K562 (cell line): ENCODE measurements at regions not wholly inside any gene's neighbourhood (a gene's known extent, or its start where the extent isn't known, plus 50 kb on each side); places are given as distances from the start of the nearest gene placed in this dataset.
A peak's percentile ranks its signal among the peaks of the same experiment; 100 is the strongest.

Source experiments
- ATF1 ChIP-seq, 2 experiments: fragments of 450-650 bp in 1 of 2; IDR thresholded peaks; 2 replicates each; pipeline ENCODE4 v1.6.1; 2016; ENCODE audit warnings: missing compliant biosample characterization in 1 of 2, missing genetic modification characterization in 1 of 2
- CBX3 ChIP-seq, 2 experiments: IDR thresholded peaks; 1 replicate in 1 of 2; 2 replicates in 1 of 2; pipeline ENCODE4 v1.6.1; 2012; ENCODE audit warnings: inconsistent platforms in 2 of 2, low read length in 2 of 2, borderline replicate concordance in 1 of 2, control low read depth in 1 of 2
- CHD1 ChIP-seq: fragments of 200-600 bp; sonication (generic); IDR thresholded peaks from one replicate; pipeline ENCODE4 v1.6.1; 2012; ENCODE audit warnings: mild to moderate bottlenecking, moderate library complexity, low read length, inconsistent platforms
- CREB1 ChIP-seq, 2 experiments: sonication (generic) in 1 of 2; formaldehyde crosslinking in 1 of 2; IDR thresholded peaks; 2 replicates each; pipeline versions ENCODE4 v1.6.1 to v1.8.0; 2012 to 2022; ENCODE audit warnings: inconsistent platforms in 1 of 2, mild to moderate bottlenecking in 1 of 2, missing genetic modification reagents in 1 of 2, moderate library complexity in 1 of 2
- CXXC5 ChIP-seq: fragments of 250-450 bp; sonication (Bioruptor Pico); IDR thresholded peaks from 2 replicates; pipeline ENCODE4 v1.8.0; 2022; ENCODE audit warnings: inconsistent platforms, mild to moderate bottlenecking, moderate library complexity
- ETV1 ChIP-seq: fragments of 450-650 bp; conservative IDR thresholded peaks from 2 replicates; pipeline ENCODE4 v1.6.1; 2016; ENCODE audit warnings: missing genetic modification characterization, control low read depth, low read depth, missing compliant biosample characterization
- ETV5 ChIP-seq: sonication (generic); formaldehyde crosslinking; IDR thresholded peaks from 2 replicates; pipeline ENCODE4 v1.4.0; 2020; ENCODE audit warnings: low read depth, mild to moderate bottlenecking, missing genetic modification reagents
- FUS ChIP-seq: fragments of 200-400 bp; formaldehyde crosslinking; optimal IDR thresholded peaks from 2 replicates; pipeline ENCODE3; 2017; ENCODE audit warnings: low read depth, low read length
- NEUROD1 ChIP-seq: fragments of 150-350 bp; IDR thresholded peaks from 2 replicates; pipeline ENCODE4 v1.6.1; 2014; ENCODE audit warnings: borderline replicate concordance, low read length, low read depth; ENCODE audit not compliant: partially characterized antibody
- SRSF1 ChIP-seq: fragments of 200-400 bp; formaldehyde crosslinking; IDR thresholded peaks from 2 replicates; pipeline ENCODE4 v1.6.1; 2017; ENCODE audit warnings: mild to moderate bottlenecking, low read depth, low read length, moderate library complexity
- SRSF7 ChIP-seq: fragments of 200-400 bp; formaldehyde crosslinking; optimal IDR thresholded peaks from 2 replicates; pipeline ENCODE3; 2017; ENCODE audit warnings: mild to moderate bottlenecking, low read depth, low read length
- TARDBP ChIP-seq: fragments of 450-650 bp; IDR thresholded peaks from 2 replicates; pipeline ENCODE4 v1.6.1; 2016
- TRIM28 ChIP-seq: fragments of 450-650 bp; IDR thresholded peaks from 2 replicates; pipeline ENCODE4 v1.6.1; 2017
- ZKSCAN1 ChIP-seq: fragments of 150-350 bp; IDR thresholded peaks from 2 replicates; pipeline ENCODE4 v1.6.1; 2016; ENCODE audit warnings: low read depth, low read length
- ZNF12 ChIP-seq: sonication (generic); formaldehyde crosslinking; IDR thresholded peaks from 2 replicates; pipeline ENCODE4 v1.4.0; 2020; ENCODE audit warnings: mild to moderate bottlenecking, missing genetic modification reagents
- ZNF239 ChIP-seq: fragments of 250-450 bp; sonication (Bioruptor Pico); IDR thresholded peaks from 2 replicates; pipeline ENCODE4 v1.4.0; 2020; ENCODE audit warnings: mild to moderate bottlenecking
- TF ChIP-seq, protein P1 (sequence below), 2 experiments: IDR thresholded peaks; 2 replicates each; pipeline ENCODE4 v1.6.1; 2012; ENCODE audit warnings: improper control_type of control experiment in 2 of 2, low read depth in 2 of 2, low read length in 2 of 2, borderline replicate concordance in 1 of 2
- TF ChIP-seq, protein P2 (sequence below): fragments of 450-650 bp; IDR thresholded peaks from 2 replicates; pipeline ENCODE4 v1.6.1; 2016; ENCODE audit warnings: antibody characterized with exemption
- TF ChIP-seq, protein P3 (sequence below): sonication (generic); formaldehyde crosslinking; IDR thresholded peaks from 2 replicates; pipeline ENCODE4 v1.8.1; 2023; ENCODE audit warnings: mild to moderate bottlenecking, missing genetic modification reagents
- TF ChIP-seq, protein P4 (sequence below): fragments of 450-650 bp; IDR thresholded peaks from 2 replicates; pipeline ENCODE4 v1.7.1; 2018; ENCODE audit warnings: mild to moderate bottlenecking, low read depth; ENCODE audit not compliant: partially characterized antibody

DNA sequence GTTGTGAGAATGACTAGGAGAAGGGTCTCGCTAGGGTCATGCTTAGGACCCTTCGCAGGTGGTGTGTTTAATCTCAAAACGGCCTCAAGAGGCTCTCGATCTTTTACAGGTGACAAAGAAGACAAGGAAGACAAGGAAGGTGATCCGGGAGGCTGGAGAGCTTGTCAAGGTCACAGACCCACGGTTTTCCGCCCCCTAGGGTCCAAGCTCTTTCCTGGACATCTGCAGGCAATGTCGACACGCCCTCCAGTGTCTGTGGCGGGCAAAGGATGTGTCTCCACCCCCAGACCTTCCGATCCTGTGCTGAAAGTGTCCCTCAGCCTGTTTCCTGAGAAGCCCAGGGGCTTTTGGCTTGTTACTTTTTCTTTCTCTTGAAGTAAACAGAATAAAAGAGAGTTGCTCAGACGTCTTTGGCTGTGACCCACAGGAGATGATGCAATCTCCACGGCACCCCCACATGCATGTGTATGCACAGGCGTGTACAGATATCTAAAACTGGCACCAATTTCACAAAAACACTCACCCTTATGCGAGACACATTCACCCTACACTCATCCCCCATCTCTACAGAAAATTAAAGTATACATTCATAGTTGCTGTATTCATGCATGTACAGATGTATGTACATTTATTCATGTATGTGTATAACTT is 108.8 kb downstream of the KLF13 start (continued):
- TF ChIP-seq, protein P1, sequence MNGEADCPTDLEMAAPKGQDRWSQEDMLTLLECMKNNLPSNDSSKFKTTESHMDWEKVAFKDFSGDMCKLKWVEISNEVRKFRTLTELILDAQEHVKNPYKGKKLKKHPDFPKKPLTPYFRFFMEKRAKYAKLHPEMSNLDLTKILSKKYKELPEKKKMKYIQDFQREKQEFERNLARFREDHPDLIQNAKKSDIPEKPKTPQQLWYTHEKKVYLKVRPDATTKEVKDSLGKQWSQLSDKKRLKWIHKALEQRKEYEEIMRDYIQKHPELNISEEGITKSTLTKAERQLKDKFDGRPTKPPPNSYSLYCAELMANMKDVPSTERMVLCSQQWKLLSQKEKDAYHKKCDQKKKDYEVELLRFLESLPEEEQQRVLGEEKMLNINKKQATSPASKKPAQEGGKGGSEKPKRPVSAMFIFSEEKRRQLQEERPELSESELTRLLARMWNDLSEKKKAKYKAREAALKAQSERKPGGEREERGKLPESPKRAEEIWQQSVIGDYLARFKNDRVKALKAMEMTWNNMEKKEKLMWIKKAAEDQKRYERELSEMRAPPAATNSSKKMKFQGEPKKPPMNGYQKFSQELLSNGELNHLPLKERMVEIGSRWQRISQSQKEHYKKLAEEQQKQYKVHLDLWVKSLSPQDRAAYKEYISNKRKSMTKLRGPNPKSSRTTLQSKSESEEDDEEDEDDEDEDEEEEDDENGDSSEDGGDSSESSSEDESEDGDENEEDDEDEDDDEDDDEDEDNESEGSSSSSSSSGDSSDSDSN (IDR thresholded peaks at IDR 0.05; ENCODE audit: borderline replicate concordance in 1 of 2, low read depth in 2 of 2, low read length in 2 of 2): no peak
- no peak for TF ChIP-seq CHD1
- TF ChIP-seq, protein P2, sequence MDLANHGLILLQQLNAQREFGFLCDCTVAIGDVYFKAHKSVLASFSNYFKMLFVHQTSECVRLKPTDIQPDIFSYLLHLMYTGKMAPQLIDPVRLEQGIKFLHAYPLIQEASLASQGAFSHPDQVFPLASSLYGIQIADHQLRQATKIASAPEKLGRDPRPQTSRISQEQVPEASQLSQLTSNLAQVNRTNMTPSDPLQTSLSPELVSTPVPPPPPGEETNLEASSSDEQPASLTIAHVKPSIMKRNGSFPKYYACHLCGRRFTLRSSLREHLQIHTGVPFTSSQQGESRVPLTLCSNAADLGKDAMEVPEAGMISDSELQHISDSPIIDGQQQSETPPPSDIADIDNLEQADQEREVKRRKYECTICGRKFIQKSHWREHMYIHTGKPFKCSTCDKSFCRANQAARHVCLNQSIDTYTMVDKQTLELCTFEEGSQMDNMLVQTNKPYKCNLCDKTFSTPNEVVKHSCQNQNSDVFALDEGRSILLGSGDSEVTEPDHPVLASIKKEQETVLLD: no peak
- TF ChIP-seq FUS: no peak
- no peak for TF ChIP-seq ZNF239 (CRISPR knock-in tag)
- no peak for TF ChIP-seq SRSF7
- TF ChIP-seq TARDBP: peak; percentile 33; the same call in 1 of the 2 replicates
- peak; percentile 34; the same call in 1 of the 2 replicates for TF ChIP-seq CXXC5 (CRISPR knock-in tag)
- TF ChIP-seq ETV1 (tag): peak; percentile 19; the same call in 1 of the 2 replicates
- TF ChIP-seq ZKSCAN1: no peak
- TF ChIP-seq TRIM28: no peak
- no peak for TF ChIP-seq SRSF1
- TF ChIP-seq CBX3 (IDR thresholded peaks at IDR 0.05; ENCODE audit: borderline replicate concordance in 1 of 2, low read length in 2 of 2): no peak
- no peak for TF ChIP-seq ZNF12 (CRISPR knock-in tag)
- no peak for TF ChIP-seq ATF1 (CRISPR knock-in tag; IDR thresholded peaks at IDR 0.05)
- TF ChIP-seq ATF1 (tag; IDR thresholded peaks at IDR 0.05): peak; percentile 53
- TF ChIP-seq, protein P3, sequence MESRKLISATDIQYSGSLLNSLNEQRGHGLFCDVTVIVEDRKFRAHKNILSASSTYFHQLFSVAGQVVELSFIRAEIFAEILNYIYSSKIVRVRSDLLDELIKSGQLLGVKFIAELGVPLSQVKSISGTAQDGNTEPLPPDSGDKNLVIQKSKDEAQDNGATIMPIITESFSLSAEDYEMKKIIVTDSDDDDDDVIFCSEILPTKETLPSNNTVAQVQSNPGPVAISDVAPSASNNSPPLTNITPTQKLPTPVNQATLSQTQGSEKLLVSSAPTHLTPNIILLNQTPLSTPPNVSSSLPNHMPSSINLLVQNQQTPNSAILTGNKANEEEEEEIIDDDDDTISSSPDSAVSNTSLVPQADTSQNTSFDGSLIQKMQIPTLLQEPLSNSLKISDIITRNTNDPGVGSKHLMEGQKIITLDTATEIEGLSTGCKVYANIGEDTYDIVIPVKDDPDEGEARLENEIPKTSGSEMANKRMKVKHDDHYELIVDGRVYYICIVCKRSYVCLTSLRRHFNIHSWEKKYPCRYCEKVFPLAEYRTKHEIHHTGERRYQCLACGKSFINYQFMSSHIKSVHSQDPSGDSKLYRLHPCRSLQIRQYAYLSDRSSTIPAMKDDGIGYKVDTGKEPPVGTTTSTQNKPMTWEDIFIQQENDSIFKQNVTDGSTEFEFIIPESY: no peak
- TF ChIP-seq ETV5 (CRISPR knock-in tag): no peak
- no peak for TF ChIP-seq CREB1 (IDR thresholded peaks at IDR 0.05)
- TF ChIP-seq CREB1 (CRISPR knock-in tag; IDR thresholded peaks at IDR 0.05): no peak
- TF ChIP-seq, protein P4, sequence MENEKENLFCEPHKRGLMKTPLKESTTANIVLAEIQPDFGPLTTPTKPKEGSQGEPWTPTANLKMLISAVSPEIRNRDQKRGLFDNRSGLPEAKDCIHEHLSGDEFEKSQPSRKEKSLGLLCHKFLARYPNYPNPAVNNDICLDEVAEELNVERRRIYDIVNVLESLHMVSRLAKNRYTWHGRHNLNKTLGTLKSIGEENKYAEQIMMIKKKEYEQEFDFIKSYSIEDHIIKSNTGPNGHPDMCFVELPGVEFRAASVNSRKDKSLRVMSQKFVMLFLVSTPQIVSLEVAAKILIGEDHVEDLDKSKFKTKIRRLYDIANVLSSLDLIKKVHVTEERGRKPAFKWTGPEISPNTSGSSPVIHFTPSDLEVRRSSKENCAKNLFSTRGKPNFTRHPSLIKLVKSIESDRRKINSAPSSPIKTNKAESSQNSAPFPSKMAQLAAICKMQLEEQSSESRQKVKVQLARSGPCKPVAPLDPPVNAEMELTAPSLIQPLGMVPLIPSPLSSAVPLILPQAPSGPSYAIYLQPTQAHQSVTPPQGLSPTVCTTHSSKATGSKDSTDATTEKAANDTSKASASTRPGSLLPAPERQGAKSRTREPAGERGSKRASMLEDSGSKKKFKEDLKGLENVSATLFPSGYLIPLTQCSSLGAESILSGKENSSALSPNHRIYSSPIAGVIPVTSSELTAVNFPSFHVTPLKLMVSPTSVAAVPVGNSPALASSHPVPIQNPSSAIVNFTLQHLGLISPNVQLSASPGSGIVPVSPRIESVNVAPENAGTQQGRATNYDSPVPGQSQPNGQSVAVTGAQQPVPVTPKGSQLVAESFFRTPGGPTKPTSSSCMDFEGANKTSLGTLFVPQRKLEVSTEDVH: no peak
- TF ChIP-seq NEUROD1: no peak
